ENCODE measurements at regions not wholly inside any gene's neighbourhood (a gene's known extent, or its start where the extent isn't known, plus 50 kb on each side); places are given as distances from the start of the nearest gene placed in this dataset.

GRCh38 chr11:45730014-45730413 lies 64.6 kb upstream of the CHST1 start:
- no peaks in the 10 kb centered on the region for H3K36me3 ChIP-seq (ENCODE audit: control insufficient read depth in 2 of 2, extremely low read depth in 1 of 2, insufficient read depth in 2 of 2, low read length in 2 of 2)
- ChIA-PET POLR2A (no interaction called here), CTCF (interaction anchor here (1.6 kb wide), 1 partner anchor 16 kb away, joined by 4 read pairs; no protein-coding TSS in a partner anchor)
- no peak overlapping the region for H3K4me3 ChIP-seq (replicated peaks in 1 of 3; ENCODE audit: insufficient read depth in 1 of 3, low read depth in 1 of 3, low read length in 3 of 3)
- FAIRE-seq, result no peak
- H3K27me3 ChIP-seq (ENCODE audit: control insufficient read depth in 2 of 2, insufficient read depth in 2 of 2, low read length in 2 of 2), result peaks cover 0 to 4% of the 10 kb centered on the region in 2 experiments
- H3K4me1 ChIP-seq (ENCODE audit: control insufficient read depth, extremely low read depth, insufficient read depth, low read length), result no peaks in the 10 kb centered on the region
- no peak for TF ChIP-seq MAX (IDR thresholded peaks at IDR 0.05; ENCODE audit: insufficient read depth, insufficient read length)
- TF ChIP-seq MYC (IDR thresholded peaks at IDR 0.05; ENCODE audit: low read depth, low read length), result no peak
- no peak for TF ChIP-seq GATA2 (IDR thresholded peaks at IDR 0.05; ENCODE audit: insufficient read depth, insufficient read length, low read depth, low read length)
- TF ChIP-seq JUN (IDR thresholded peaks at IDR 0.05; ENCODE audit: borderline replicate concordance, insufficient read depth, insufficient read length, low read depth), result no peak
- TF ChIP-seq CTCF (IDR thresholded peaks at IDR 0.05; ENCODE audit: extremely low read depth in 1 of 2, insufficient read depth in 1 of 2, low read depth in 1 of 2, low read length in 2 of 2), result no peak
- no peak for TF ChIP-seq FOS (IDR thresholded peaks at IDR 0.05; ENCODE audit: borderline replicate concordance, insufficient read depth, low read length)
- no peak for TF ChIP-seq EZH2 (IDR thresholded peaks at IDR 0.05; ENCODE audit: borderline replicate concordance, low read depth, low read length, severe bottlenecking)
- TF ChIP-seq POLR2A (IDR thresholded peaks at IDR 0.05; ENCODE audit: low read depth, low read length), result no peak
- TF ChIP-seq POLR2AphosphoS5 (IDR thresholded peaks at IDR 0.05; ENCODE audit: insufficient read depth, low read depth, low read length), result no peak
- H3K4me2 ChIP-seq (ENCODE audit: insufficient read depth, low read length), result no peak overlapping the region
- DNase-seq (ENCODE audit: low read depth, low spot score), result no peak
- H3K9me3 ChIP-seq (replicated peaks; ENCODE audit: control insufficient read depth, insufficient read depth, low read length), result no peaks in the 10 kb centered on the region
- no peaks in the 10 kb centered on the region for H3K9me1 ChIP-seq (replicated peaks; ENCODE audit: control insufficient read depth, extremely low read depth, insufficient read depth, low read length)
- no peaks in the 10 kb centered on the region for H4K20me1 ChIP-seq (replicated peaks; ENCODE audit: control insufficient read depth, extremely low read depth, insufficient read depth, low read length)
- no peak overlapping the region for H3K9ac ChIP-seq (replicated peaks; ENCODE audit: extremely low read depth, insufficient read depth, low read length)
- dilution Hi-C loops (cut with MboI; ENCODE audit: extremely low pct_ligation_motif_present, low sequenced_read_pairs) (no loop called here), intact Hi-C loops (cut with micrococcal nuclease) (no loop called here)
- H3K27ac ChIP-seq (ENCODE audit: insufficient read depth, low read depth, low read length), result no peak overlapping the region
- H3K79me2 ChIP-seq (ENCODE audit: control insufficient read depth, insufficient read depth, low read length), result no peaks in the 10 kb centered on the region
- H2AFZ ChIP-seq (ENCODE audit: low read depth, low read length), result no peak overlapping the region
- no TSS peak for BruUV-seq (replicated peaks)

Data from endothelial cell of umbilical vein (primary cell).